ENCODE measurements at regions not wholly inside any gene's neighbourhood (a gene's known extent, or its start where the extent isn't known, plus 50 kb on each side); places are given as distances from the start of the nearest gene placed in this dataset.

- Histone ChIP-seq H3K4me2 (ENCODE audit: low read length) (no peak overlapping the region), H3K56ac (ENCODE audit: low read length) (no peak overlapping the region), H4K5ac (ENCODE audit: low read length) (no peak overlapping the region), H3K27ac (ENCODE audit: low read depth, low read length) (no peak overlapping the region), H2BK5ac (ENCODE audit: low read length) (no peak overlapping the region), H3K36me3 (ENCODE audit: control insufficient read depth, insufficient read depth, low read length) (no peaks in the 10 kb centered on the region), H3K23ac (ENCODE audit: low read length) (no peak overlapping the region), H2BK120ac (ENCODE audit: low read depth, low read length) (no peak overlapping the region), H3K79me2 (ENCODE audit: control insufficient read depth, insufficient read depth, low read length) (no peaks in the 10 kb centered on the region), H3K79me1 (ENCODE audit: low read length) (no peaks in the 10 kb centered on the region), H3K27me3 (ENCODE audit: insufficient read depth, low read length, poor library complexity) (no peaks in the 10 kb centered on the region), H2AK5ac (ENCODE audit: low read length) (no peak overlapping the region), H3K4me3 (ENCODE audit: low read length) (no peak overlapping the region), H2BK15ac (replicated peaks; ENCODE audit: low read depth) (no peak overlapping the region), H3K4ac (ENCODE audit: low read depth, low read length) (no peak overlapping the region), H4K8ac (ENCODE audit: low read depth, low read length) (no peak overlapping the region), H3K4me1 (ENCODE audit: control insufficient read depth, low read depth, low read length) (no peaks in the 10 kb centered on the region), H3K9ac (ENCODE audit: low read length) (no peak overlapping the region), H3K18ac (ENCODE audit: low read length) (no peak overlapping the region)
- DNase-seq: no peak
Observed at GRCh38 chr11:96707273-96707672, 317.5 kb downstream of the JRKL start.

GRCh38 chr11:96708219-96708878 lies 318.5 kb downstream of the JRKL start:
- Histone ChIP-seq H2AK5ac (ENCODE audit: low read length) (no peak overlapping the region), H4K5ac (ENCODE audit: low read length) (no peak overlapping the region), H3K9ac (ENCODE audit: low read length) (no peak overlapping the region), H2BK5ac (ENCODE audit: low read length) (no peak overlapping the region), H3K23ac (ENCODE audit: low read length) (no peak overlapping the region), H3K27ac (ENCODE audit: low read depth, low read length) (no peak overlapping the region), H3K79me1 (ENCODE audit: low read length) (no peaks in the 10 kb centered on the region), H3K27me3 (ENCODE audit: insufficient read depth, low read length, poor library complexity) (no peaks in the 10 kb centered on the region), H2BK15ac (replicated peaks; ENCODE audit: low read depth) (no peak overlapping the region), H2BK120ac (ENCODE audit: low read depth, low read length) (no peak overlapping the region), H3K36me3 (ENCODE audit: control insufficient read depth, insufficient read depth, low read length) (no peaks in the 10 kb centered on the region), H3K4me1 (ENCODE audit: control insufficient read depth, low read depth, low read length) (no peaks in the 10 kb centered on the region), H3K4me3 (ENCODE audit: low read length) (no peak overlapping the region), H3K56ac (ENCODE audit: low read length) (no peak overlapping the region), H4K8ac (ENCODE audit: low read depth, low read length) (no peak overlapping the region), H3K18ac (ENCODE audit: low read length) (no peak overlapping the region), H3K4ac (ENCODE audit: low read depth, low read length) (no peak overlapping the region), H3K4me2 (ENCODE audit: low read length) (no peak overlapping the region), H3K79me2 (ENCODE audit: control insufficient read depth, insufficient read depth, low read length) (no peaks in the 10 kb centered on the region)
- WGBS (ENCODE audit: extremely low coverage, insufficient coverage, low lambda C conversion rate): no CpG with 5 or more reads among the region's 4 CpGs
- DNase-seq: no peak

GRCh38 chr11:96713301-96713700 lies 323.5 kb downstream of the JRKL start:
- H3K23ac ChIP-seq (ENCODE audit: low read length): no peak overlapping the region
- H3K9ac ChIP-seq (ENCODE audit: low read length): no peak overlapping the region
- H3K79me1 ChIP-seq (ENCODE audit: low read length): no peaks in the 10 kb centered on the region
- H3K36me3 ChIP-seq (ENCODE audit: control insufficient read depth, insufficient read depth, low read length): no peaks in the 10 kb centered on the region
- H3K4me2 ChIP-seq (ENCODE audit: low read length): no peak overlapping the region
- no CpG with 5 or more reads among the region's 2 CpGs for WGBS (ENCODE audit: extremely low coverage, insufficient coverage, low lambda C conversion rate)
- H2BK5ac ChIP-seq (ENCODE audit: low read length): no peak overlapping the region
- no peak overlapping the region for H3K4me3 ChIP-seq (ENCODE audit: low read length)
- DNase-seq: no peak
- no peaks in the 10 kb centered on the region for H3K4me1 ChIP-seq (ENCODE audit: control insufficient read depth, low read depth, low read length)
- no peak overlapping the region for H2BK120ac ChIP-seq (ENCODE audit: low read depth, low read length)
- no peak overlapping the region for H4K8ac ChIP-seq (ENCODE audit: low read depth, low read length)
- H3K79me2 ChIP-seq (ENCODE audit: control insufficient read depth, insufficient read depth, low read length): no peaks in the 10 kb centered on the region
- H4K5ac ChIP-seq (ENCODE audit: low read length): no peak overlapping the region
- H2BK15ac ChIP-seq (replicated peaks; ENCODE audit: low read depth): no peak overlapping the region
- H3K18ac ChIP-seq (ENCODE audit: low read length): no peak overlapping the region
- H3K56ac ChIP-seq (ENCODE audit: low read length): no peak overlapping the region
- H3K27ac ChIP-seq (ENCODE audit: low read depth, low read length): no peak overlapping the region
- no peak overlapping the region for H2AK5ac ChIP-seq (ENCODE audit: low read length)
- no peaks in the 10 kb centered on the region for H3K27me3 ChIP-seq (ENCODE audit: insufficient read depth, low read length, poor library complexity)
- no peak overlapping the region for H3K4ac ChIP-seq (ENCODE audit: low read depth, low read length)

- H2BK120ac ChIP-seq (ENCODE audit: low read depth, low read length): no peak overlapping the region
- H2AK5ac ChIP-seq (ENCODE audit: low read length): no peak overlapping the region
- H3K4ac ChIP-seq (ENCODE audit: low read depth, low read length): no peak overlapping the region
- H3K79me2 ChIP-seq (ENCODE audit: control insufficient read depth, insufficient read depth, low read length): no peaks in the 10 kb centered on the region
- no peak overlapping the region for H3K4me3 ChIP-seq (ENCODE audit: low read length)
- no peaks in the 10 kb centered on the region for H3K79me1 ChIP-seq (ENCODE audit: low read length)
- no peak overlapping the region for H2BK15ac ChIP-seq (replicated peaks; ENCODE audit: low read depth)
- H3K27ac ChIP-seq (ENCODE audit: low read depth, low read length): no peak overlapping the region
- H4K5ac ChIP-seq (ENCODE audit: low read length): no peak overlapping the region
- DNase-seq: no peak
- no peaks in the 10 kb centered on the region for H3K36me3 ChIP-seq (ENCODE audit: control insufficient read depth, insufficient read depth, low read length)
- H3K4me1 ChIP-seq (ENCODE audit: control insufficient read depth, low read depth, low read length): no peaks in the 10 kb centered on the region
- H3K23ac ChIP-seq (ENCODE audit: low read length): no peak overlapping the region
- no peak overlapping the region for H3K4me2 ChIP-seq (ENCODE audit: low read length)
- H3K56ac ChIP-seq (ENCODE audit: low read length): no peak overlapping the region
- H4K8ac ChIP-seq (ENCODE audit: low read depth, low read length): no peak overlapping the region
- no peak overlapping the region for H3K9ac ChIP-seq (ENCODE audit: low read length)
- no peak overlapping the region for H2BK5ac ChIP-seq (ENCODE audit: low read length)
- H3K18ac ChIP-seq (ENCODE audit: low read length): no peak overlapping the region
- H3K27me3 ChIP-seq (ENCODE audit: insufficient read depth, low read length, poor library complexity): no peaks in the 10 kb centered on the region
- no CpG with 5 or more reads among the region's 2 CpGs for WGBS (ENCODE audit: extremely low coverage, insufficient coverage, low lambda C conversion rate)
Observed at GRCh38 chr11:96714689-96715088, 324.9 kb downstream of the JRKL start.

GRCh38 chr11:96715208-96715607 lies 325.4 kb downstream of the JRKL start:
- Histone ChIP-seq H3K27ac (ENCODE audit: low read depth, low read length) (no peak overlapping the region), H2BK5ac (ENCODE audit: low read length) (no peak overlapping the region), H4K8ac (ENCODE audit: low read depth, low read length) (no peak overlapping the region), H3K4me1 (ENCODE audit: control insufficient read depth, low read depth, low read length) (no peaks in the 10 kb centered on the region), H3K4me2 (ENCODE audit: low read length) (no peak overlapping the region), H3K4me3 (ENCODE audit: low read length) (no peak overlapping the region), H3K18ac (ENCODE audit: low read length) (no peak overlapping the region), H3K36me3 (ENCODE audit: control insufficient read depth, insufficient read depth, low read length) (no peaks in the 10 kb centered on the region), H2AK5ac (ENCODE audit: low read length) (no peak overlapping the region), H3K56ac (ENCODE audit: low read length) (no peak overlapping the region), H3K79me1 (ENCODE audit: low read length) (no peaks in the 10 kb centered on the region), H3K79me2 (ENCODE audit: control insufficient read depth, insufficient read depth, low read length) (no peaks in the 10 kb centered on the region), H2BK15ac (replicated peaks; ENCODE audit: low read depth) (no peak overlapping the region), H3K23ac (ENCODE audit: low read length) (no peak overlapping the region), H3K27me3 (ENCODE audit: insufficient read depth, low read length, poor library complexity) (no peaks in the 10 kb centered on the region), H3K9ac (ENCODE audit: low read length) (no peak overlapping the region), H4K5ac (ENCODE audit: low read length) (no peak overlapping the region), H2BK120ac (ENCODE audit: low read depth, low read length) (no peak overlapping the region), H3K4ac (ENCODE audit: low read depth, low read length) (no peak overlapping the region)
- no peak for DNase-seq
- no CpG with 5 or more reads among the region's 3 CpGs for WGBS (ENCODE audit: extremely low coverage, insufficient coverage, low lambda C conversion rate)

- no peak overlapping the region for H4K8ac ChIP-seq (ENCODE audit: low read depth, low read length)
- H3K4me3 ChIP-seq (ENCODE audit: low read length): no peak overlapping the region
- no peaks in the 10 kb centered on the region for H3K36me3 ChIP-seq (ENCODE audit: control insufficient read depth, insufficient read depth, low read length)
- no peaks in the 10 kb centered on the region for H3K4me1 ChIP-seq (ENCODE audit: control insufficient read depth, low read depth, low read length)
- no peak overlapping the region for H3K4ac ChIP-seq (ENCODE audit: low read depth, low read length)
- H3K23ac ChIP-seq (ENCODE audit: low read length): no peak overlapping the region
- H2BK15ac ChIP-seq (replicated peaks; ENCODE audit: low read depth): no peak overlapping the region
- H3K79me2 ChIP-seq (ENCODE audit: control insufficient read depth, insufficient read depth, low read length): no peaks in the 10 kb centered on the region
- H3K56ac ChIP-seq (ENCODE audit: low read length): no peak overlapping the region
- H2BK5ac ChIP-seq (ENCODE audit: low read length): no peak overlapping the region
- H2BK120ac ChIP-seq (ENCODE audit: low read depth, low read length): no peak overlapping the region
- no peak overlapping the region for H3K18ac ChIP-seq (ENCODE audit: low read length)
- H3K4me2 ChIP-seq (ENCODE audit: low read length): no peak overlapping the region
- no CpG with 5 or more reads among the region's 1 CpG for WGBS (ENCODE audit: extremely low coverage, insufficient coverage, low lambda C conversion rate)
- H3K9ac ChIP-seq (ENCODE audit: low read length): no peak overlapping the region
- no peak overlapping the region for H4K5ac ChIP-seq (ENCODE audit: low read length)
- no peaks in the 10 kb centered on the region for H3K79me1 ChIP-seq (ENCODE audit: low read length)
- H3K27ac ChIP-seq (ENCODE audit: low read depth, low read length): no peak overlapping the region
- H3K27me3 ChIP-seq (ENCODE audit: insufficient read depth, low read length, poor library complexity): no peaks in the 10 kb centered on the region
- H2AK5ac ChIP-seq (ENCODE audit: low read length): no peak overlapping the region
- no peak for DNase-seq
Observed at GRCh38 chr11:96736601-96737000, 346.8 kb downstream of the JRKL start.

Measured in mesendoderm (in vitro differentiated cells).